ENCODE measurements at regions not wholly inside any gene's neighbourhood (a gene's known extent, or its start where the extent isn't known, plus 50 kb on each side); places are given as distances from the start of the nearest gene placed in this dataset.
"Not testable (repeated sequence)": the region's sequence is repeated elsewhere in the genome, so short reads cannot be mapped to it uniquely, and the experiment has no call there.

DNA sequence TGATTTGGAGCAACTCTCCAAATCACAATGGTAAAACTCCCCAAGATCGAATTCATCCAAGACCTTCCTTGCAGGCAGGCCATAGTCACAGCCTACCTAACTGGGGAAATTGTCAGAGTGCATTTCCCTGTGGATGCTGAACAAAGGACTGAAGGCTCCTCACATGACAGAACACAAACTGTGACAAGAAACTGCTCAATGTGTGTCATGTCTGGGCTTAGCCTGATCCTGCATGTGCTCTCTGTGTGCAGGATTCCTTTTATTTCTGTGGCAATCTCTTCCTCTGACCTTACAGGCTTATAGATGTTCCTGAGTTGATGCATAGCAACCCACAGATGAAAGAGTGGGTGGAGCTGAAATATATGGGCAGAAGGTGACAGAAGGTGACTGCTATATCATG is 465.8 kb downstream of the ICE1 start:
- intact Hi-C loops (cut with micrococcal nuclease) = no loop called here

DNA sequence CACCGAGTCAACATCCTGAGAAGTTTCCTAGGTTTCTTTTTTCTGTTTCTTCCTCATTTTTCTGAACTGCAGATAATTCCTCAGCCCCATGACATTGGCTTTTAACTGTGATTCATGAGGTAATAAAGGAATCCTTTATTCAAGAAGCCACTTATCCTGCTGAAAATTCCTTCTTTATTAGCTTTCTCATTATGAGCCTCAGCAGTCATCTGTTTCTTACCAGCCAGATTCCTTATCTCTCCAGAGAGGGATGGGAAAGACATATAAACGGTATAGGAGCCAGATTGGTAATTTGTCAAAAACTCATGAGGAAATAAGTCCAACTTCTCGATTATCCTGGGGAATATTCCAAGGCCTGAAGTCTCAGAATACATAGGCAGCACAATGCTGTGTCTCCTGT is 465.4 kb downstream of the ICE1 start:
- intact Hi-C loops (cut with micrococcal nuclease) = loop anchor here (1.0 to 2.0 kb wide), 3 partner anchors 396 to 857 kb away; partner anchors contain the start of genes NSUN2 and SRD5A1

DNA sequence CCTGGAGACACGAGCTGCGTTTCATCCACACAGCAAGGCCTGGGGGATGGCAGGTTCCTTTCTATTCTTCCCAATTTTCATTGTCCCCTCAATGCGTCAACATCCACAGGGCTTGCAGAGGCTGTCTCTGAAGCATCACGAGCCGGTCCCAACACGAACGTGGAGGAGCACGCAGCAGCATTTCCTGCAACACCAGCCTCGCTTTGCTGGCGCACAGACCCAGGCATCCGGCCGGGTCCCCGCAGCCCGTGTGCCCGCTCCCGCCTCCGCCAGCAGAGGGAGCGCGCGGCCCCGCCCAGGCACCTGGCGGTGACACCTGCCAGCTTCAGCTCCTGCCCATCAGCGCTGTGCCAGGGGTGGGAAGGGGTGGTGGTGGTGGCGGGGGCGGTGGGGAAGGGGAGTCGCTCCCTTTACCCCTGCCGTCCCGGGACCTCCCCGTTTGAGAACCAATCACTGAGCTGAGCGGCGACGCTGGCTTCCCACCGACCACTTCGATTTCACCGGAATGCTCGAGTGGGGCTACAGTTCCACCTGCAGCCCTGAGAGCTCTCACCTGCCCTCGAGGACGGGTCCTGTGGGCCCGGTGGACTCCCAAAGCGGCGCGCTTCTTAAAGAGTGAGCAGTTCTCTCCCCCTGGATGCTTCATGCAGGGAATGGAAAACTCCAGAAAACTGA is 464.5 kb downstream of the ICE1 start:
- intact Hi-C loops (cut with micrococcal nuclease) = loop anchor here (1.0 to 2.0 kb wide), 3 partner anchors 395 to 858 kb away; partner anchors contain the start of genes NSUN2 and SRD5A1

DNA sequence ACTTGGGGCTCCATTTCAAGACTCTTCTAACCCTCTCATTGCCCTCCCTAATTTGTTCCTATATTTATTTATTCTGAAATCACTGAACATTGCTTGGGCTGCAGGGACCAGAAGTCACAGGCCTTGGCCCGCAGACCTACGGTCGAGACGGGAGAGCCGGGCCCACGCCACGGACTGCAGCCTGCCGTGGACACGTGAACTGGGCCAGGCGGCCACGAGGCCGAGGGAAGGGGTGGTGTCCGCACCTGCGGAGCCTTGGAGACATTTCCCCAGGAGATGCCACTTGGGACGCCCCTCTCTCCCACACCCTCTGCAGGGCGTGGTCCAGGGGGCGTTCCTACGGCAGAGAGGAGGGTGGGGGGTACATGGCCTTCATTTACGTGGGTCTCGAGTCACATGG is 463.9 kb downstream of the ICE1 start:
- intact Hi-C loops (cut with micrococcal nuclease) = loop anchor here (2.0 kb wide), 2 partner anchors 746 to 858 kb away; partner anchors contain the start of genes NSUN2 and SRD5A1

DNA sequence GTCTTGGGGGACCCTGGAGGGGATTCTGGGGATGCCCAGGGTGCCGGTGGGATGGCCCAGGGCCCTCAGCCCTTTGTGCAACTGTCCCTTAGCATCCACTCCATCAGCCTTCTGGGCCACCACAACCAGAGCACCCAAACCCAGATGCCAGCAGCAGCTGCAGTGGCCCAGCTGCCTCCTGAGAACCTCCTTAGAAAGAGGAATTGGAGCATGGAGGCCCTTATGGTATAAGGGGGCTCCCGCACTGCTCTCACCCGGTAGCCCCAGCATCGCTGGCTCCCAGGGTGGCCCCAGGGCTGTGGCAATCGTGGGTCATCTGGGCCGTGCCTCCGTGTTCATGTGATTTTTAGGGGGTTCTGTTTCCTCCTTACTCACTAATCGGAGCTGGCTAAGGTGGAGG is 463.3 kb downstream of the ICE1 start:
- intact Hi-C loops (cut with micrococcal nuclease) = loop anchor here (2.0 kb wide), 2 partner anchors 747 to 859 kb away; partner anchors contain the start of genes NSUN2 and SRD5A1

DNA sequence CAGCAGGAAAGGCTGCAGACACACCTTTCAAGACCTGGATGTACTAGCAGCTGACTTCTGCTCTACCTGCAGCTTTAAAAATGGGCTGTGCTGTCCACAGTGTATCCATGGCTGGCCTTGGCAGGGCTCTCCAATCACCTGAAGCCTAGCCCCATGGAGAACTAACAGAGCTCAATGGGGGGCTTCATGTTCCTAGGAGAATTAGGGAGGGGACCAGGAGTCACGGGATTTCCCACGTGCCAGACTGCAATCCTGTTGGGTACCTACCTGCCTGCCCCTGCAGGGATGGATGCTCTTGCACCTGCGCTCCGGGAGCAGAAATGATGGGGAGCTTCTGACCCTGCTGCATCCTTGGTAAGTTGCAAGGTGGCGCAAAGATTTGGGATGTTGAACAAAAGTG is 462.1 kb downstream of the ICE1 start:
- intact Hi-C loops (cut with micrococcal nuclease) = no loop called here

DNA sequence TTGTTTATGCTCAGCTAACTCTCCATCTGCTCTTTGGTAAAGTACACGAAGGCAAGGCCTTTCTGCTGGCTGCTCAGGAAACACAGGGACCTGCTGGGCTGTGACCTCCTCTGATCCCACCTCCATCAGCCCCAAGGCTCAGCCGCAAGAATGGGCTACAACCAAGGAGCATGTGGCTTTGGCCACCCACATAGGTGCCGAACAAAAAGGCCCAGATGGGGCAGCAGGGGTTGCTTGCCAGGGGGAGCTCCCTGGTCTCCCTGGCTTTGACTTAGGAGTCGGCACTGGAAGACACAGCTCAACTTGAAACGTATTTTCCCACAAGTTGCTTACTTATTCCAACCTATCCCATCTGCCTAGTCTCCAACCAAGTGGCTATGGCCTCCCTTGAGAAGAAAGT is 461.1 kb downstream of the ICE1 start:
- intact Hi-C loops (cut with micrococcal nuclease) = no loop called here

DNA sequence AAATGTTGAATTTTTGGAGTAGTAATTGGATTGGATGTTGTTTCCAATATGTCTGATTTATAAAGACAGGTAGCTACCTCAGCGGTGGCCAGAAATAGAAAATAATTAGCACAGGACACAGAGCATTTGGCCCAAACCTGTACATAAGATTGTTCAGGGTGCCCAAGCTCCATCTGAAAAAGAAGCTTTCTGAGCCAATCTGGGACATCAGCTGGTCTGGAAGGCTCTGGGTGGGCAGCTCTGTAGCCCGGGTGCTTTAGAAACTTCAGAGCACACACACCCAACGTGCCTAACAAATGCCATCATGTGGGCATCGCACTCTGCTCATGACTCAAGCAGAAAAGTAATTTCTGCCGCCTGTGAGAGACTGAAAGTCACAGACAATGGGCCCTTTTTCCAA is 460.7 kb downstream of the ICE1 start:
- intact Hi-C loops (cut with micrococcal nuclease) = no loop called here

DNA sequence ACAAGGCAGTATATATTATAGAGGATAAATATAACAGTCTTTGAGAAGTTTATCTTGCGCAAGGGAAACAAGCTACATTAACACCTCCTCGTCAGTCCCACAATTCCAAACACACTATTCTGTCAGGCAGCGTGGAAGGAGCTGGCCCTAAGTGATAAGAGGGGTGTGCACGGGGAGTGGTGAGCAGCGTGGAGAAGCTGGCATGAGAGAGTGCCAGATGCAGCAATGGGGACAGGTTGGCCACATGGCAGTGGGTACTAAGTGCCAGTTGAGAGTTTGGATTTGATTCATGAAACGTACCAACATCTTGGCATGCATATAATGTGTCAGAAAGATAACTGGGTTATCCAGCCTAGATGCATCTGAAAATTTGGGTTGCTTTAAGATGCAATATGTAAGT is 460.2 kb downstream of the ICE1 start:
- intact Hi-C loops (cut with micrococcal nuclease) = no loop called here

DNA sequence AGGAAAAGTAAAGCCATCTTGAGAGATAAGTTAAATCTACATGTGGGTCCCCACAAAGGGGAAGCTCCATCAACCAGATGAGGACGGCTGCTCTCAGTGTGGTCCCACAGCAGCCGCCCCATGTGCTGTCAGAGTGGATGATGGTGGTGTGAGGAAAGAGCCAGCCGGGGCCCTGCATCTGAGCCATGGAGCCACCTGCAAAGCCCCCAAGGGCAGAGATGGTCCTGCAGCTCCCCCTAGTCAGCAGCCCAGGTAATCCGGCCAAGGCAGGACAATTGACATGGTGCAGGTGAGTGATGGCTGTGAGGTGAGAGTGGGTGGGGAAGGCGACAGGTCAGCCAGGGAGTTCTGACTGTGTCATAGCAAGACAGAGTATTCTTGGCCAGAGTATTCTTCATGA is 458.8 kb downstream of the ICE1 start:
- intact Hi-C loops (cut with micrococcal nuclease) = no loop called here

DNA sequence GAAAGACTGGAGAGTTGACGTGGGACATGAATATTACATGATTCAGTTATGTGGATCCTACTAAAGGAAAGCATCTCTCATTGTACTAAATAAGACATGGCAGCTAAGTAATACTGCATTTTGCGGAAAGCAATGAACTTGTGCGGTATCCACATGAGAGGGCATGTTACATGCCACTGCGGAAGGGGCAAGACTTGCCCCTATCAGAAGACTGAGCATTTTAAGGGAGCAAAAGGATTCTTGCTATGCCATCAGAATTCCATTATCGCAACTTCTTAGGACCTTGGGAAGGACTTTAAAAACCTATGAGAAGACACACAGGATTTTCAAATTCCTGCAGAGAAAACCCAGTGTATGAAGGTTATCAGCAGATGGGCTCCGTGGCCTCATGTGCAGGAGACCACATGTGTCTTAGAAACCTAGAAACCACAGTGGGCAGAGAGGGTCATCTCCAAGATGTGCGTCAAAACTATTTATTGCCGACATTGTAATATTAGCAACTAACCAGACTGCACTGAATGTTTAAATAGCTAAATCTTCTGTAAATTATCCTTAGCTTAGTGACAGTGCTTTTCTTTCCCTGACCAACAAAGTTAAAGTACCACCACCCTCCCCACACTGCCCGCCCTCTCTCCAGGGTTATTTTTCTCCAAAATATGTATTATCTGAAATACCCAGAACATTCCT is 457.7 kb downstream of the ICE1 start:
- intact Hi-C loops (cut with micrococcal nuclease) = no loop called here

DNA sequence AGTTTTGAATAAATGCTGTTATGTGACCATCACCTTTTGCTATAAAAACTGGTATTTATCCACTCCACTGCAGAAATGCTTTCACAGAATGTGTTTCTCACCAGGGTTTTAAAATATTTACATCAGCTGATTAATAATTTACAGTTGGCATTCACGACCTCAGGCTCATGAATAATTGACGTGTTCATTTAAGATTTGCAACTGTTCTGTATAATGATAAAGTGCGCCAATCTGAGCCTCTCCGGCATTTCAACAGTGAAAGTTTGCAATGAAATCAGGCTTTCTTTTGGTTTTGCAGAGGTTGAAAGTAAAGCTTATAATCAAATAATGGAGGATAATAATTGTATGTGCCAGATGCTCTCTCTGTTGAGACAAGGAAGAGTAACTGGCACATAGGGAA is 434.9 kb downstream of the ICE1 start:
- intact Hi-C loops (cut with micrococcal nuclease) = no loop called here

DNA sequence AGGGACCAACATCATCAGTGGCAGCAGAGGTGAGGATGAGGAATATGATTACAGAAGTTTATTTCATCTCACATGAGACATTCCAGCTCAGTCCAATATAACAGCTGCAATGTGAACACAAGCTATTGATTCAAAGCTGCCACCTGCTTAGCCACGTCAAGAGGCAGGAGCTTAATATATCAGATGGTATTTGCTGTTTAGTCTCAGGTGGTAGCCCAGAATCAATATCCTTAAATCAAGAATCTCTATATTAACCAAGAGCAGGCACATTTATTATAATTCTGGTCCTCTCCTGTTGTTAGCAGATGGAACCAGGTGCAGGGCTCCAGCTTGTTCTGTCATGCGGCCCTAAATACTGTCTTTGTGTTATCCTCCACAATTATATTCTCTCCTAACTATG is 431.6 kb downstream of the ICE1 start:
- intact Hi-C loops (cut with micrococcal nuclease) = no loop called here

DNA sequence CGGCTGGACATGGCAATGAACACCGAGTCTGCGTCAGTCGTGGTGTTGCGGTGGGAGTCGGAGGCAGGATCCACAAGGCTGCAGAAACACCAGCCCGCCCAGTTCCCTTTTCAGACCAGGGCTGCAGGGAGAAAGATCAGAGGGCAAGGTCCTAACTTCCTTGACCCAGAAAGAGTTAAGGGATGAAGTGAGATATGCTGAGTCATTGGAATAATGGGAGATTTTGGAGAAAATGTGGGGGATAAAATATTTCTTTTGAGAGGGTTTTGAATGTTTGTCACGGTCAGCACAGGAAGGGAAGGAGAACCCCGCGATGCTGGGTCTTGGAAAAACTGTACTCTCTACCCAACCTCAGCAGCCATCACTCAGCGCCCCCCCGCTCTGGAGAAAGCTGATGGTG is 416.0 kb downstream of the ICE1 start:
- intact Hi-C loops (cut with micrococcal nuclease) = no loop called here

DNA sequence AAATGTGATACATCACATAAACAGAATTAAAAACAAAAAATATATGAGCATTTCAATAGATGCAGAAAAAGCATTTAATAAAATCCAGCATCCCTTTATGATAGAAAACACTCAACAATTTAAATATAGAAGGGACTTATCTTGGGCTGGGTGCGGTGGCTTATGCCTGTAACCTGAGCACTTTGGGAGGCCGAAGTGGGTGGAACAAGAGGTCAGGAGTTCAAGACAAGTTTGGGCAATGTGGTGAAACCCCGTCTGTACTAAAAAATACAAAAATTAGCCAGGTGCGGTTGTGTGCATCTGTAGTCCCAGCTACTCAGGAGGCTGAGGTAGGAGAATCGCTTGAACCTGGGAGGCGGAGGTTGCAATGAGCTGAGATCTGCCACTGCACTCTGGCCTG is 409.1 kb downstream of the ICE1 start:
- intact Hi-C loops (cut with micrococcal nuclease) = not testable (repeated sequence)

DNA sequence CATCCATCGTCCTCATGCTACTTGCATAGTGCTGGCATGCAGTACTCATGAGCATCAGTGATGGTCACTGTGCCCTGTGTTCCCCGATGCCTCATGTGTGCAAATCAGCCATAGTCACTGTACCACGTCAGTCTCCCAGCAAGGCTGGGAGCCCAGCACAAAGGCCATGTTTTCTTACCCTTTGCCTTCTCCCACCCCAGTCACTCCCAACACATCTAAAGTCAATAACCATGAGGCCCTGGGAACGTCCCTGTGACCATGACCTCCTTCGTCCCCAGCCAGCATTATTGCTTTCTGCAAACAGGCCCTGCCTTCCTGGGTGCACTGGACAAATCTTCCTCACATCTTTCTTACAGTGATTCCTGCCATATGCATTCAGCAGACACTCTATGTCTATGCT is 406.1 kb downstream of the ICE1 start:
- intact Hi-C loops (cut with micrococcal nuclease) = no loop called here

DNA sequence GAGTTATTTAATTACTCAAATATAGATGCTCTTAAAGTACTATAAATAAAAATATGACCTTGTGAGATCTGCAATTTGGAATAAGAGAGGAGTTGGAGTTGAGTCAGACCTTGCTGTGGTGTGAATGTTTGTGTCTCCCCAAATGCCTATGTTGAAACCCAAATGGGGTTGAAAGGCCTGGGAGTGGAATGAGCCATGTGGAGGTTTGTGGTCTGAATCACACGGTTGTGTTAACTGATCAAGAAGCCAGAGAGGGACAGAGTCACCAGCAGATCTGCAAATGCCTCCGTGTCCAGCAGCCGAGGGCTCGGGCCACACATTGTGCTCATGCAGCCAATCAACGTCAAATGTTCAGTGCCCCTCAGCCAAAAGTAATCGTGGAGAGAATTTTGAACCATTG is 404.4 kb downstream of the ICE1 start:
- intact Hi-C loops (cut with micrococcal nuclease) = no loop called here

DNA sequence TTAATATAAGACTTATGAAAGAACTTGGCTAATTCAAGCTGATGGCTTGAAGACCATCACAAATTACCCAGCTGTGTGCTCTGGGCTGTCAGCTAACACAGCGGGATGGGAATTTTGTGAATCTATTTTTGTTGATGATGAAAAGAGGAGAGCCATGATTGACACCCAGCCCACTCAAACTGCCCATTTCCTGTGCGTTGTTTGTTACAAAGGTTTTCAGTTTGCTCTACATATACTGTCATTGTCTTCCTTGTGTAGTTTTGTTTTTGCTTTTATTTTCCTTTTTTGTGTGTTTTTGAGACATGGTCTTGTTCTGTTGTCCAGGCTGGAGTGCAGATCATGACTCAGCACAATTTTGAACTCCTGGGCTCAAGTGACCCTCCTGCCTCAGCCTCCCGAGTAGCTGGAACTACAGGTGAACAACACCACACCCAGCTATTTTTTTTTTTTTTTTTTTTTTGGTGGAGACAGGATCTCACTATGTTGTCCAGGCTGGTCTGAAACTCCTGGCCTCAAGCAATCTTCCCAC is 400.3 kb downstream of the ICE1 start:
- intact Hi-C loops (cut with micrococcal nuclease) = no loop called here

DNA sequence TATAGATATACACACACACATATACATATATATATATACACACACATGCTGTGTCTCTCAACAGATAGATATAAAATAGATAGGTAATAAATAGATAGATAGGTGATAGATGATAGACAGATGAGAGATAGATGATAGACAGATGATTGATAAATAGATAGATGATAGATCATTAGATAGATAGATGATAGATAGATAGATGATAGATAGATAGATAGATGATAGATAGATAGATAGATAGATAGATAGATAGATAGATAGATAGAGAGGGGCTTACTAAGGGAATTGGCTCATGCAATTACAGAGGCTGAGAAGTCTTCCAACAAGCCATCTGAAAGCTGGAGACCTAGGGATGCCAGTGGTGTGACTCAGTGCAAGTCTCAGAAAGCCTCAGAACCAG is 394.5 kb downstream of the ICE1 start:
- intact Hi-C loops (cut with micrococcal nuclease) = no loop called here

DNA sequence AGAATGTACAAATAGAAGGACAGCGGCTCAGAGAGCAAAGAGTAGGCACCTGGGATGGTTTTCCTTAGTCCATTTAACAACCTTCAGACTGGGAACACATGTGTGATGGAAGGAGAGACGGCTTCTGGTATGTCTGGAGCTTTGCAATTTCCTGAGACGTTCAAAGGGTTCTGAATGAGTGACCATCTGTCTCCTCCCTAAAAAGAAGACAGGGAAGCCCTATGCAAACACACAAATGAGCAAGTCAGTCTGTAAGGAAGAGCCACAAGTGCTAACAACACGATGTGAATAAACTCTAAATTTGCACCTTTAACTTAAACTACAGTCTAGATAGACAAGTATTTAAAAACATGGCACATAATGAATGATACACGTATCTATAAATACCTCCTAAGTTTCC is 391.0 kb downstream of the ICE1 start:
- intact Hi-C loops (cut with micrococcal nuclease) = no loop called here

DNA sequence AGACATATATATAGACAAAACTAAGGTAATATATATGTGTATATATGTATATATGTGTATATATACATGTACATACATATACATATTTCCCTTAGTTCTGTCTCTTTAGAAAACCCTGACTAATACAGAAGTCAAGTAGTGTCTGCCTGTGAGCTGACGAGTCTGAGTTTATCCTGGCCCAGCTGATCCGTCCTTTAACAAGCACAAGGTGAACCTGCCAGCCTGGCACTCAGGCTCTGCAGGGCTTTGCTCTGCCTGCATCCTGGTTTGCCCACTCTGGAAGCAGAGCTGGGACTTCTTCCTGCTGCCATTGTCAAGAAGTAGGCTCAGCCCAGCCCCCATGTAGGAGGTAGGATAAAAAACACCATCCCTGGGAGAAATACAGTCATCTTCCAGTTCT is 388.0 kb downstream of the ICE1 start:
- intact Hi-C loops (cut with micrococcal nuclease) = no loop called here

DNA sequence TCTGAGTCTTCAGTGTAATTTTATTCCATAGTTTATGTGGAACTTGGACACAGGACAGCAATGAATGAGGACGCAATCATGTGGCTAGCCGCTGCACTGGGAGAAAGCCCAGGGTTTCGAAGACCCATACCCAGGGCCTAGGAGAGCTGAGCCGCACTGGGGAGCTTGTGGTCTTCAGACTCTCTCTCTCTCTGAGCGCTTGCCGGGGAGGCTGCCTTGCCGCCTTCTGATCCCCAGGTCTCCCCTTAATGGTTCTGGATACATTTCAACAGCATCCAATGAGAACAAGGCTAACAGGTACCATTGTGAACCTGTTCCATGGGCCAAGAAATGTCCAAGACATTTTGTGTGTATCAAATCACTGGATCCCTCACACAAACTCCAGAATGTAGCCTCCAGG is 383.4 kb downstream of the ICE1 start:
- intact Hi-C loops (cut with micrococcal nuclease) = no loop called here
